GM18868 (cell line): ENCODE measurements at regions not wholly inside any gene's neighbourhood (a gene's known extent, or its start where the extent isn't known, plus 50 kb on each side); places are given as distances from the start of the nearest gene placed in this dataset.
"Not testable (repeated sequence)": the region's sequence is repeated elsewhere in the genome, so short reads cannot be mapped to it uniquely, and the experiment has no call there.

Experiments
- ATAC-seq: cut with Tn5 transposase; IDR thresholded peaks from one replicate; pipeline ENCODE4 v1.9.1; 2021; ENCODE audit warnings: mild to moderate bottlenecking, moderate library complexity; ENCODE audit not compliant: unreplicated experiment

DNA sequence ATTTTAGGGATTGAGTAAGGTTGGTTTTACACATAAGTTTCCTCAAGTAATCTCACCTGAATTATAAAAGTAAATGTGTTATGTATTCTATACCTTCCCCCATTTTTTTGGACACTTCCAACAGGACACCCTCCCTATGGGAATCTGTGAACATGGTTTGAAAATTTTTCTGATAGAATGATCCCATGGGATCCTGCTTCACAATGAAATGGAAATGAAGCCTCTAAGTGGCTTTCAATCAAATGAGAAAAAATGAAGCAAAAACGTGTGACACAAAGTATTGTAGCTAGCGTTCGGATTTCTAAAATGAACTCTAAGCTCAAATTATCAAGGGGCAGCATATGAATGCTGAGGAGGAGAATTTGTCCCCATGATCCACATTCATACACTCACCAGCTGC lies 1006.8 kb downstream of the ADGRL2 start:
- no peak for ATAC-seq

DNA sequence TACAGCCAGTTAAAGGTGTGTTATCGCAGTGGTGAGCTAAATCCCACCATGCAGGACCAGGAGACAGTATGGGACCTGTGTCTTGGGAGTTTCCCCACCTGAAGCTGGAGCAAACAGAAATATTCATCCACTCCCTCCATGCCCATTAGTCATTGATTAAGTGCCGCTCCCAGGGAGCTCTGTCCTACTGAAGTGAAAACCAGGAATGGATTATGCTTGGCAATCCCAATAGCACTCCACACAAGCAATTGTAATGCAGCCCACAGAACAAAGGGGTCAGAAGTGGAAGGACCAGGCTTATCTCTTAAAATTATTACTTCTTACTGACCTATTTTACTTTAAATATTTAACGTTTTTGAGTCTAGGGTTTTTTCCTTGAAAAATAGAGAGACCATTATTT lies 1005.4 kb downstream of the ADGRL2 start:
- no peak for ATAC-seq

DNA sequence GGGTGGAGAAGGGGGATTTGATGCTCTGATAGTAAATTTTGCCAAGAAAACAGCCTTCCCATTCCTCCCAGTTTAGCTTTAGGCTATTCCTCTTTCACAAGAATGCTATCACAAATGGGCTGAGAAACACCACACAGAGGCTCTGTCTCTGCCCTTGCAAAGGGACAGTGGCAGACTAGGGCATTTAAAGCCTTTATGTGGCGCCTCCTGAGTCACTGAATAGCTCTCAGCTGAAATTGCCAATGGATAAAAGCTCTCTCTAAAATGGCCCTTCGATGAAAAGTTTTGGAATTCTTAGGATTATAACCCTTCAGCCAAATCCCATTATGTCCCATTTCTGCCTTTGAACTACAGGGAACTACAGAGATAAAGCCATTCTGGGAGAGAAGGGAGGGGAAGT lies 1000.4 kb downstream of the ADGRL2 start:
- ATAC-seq, result no peak

DNA sequence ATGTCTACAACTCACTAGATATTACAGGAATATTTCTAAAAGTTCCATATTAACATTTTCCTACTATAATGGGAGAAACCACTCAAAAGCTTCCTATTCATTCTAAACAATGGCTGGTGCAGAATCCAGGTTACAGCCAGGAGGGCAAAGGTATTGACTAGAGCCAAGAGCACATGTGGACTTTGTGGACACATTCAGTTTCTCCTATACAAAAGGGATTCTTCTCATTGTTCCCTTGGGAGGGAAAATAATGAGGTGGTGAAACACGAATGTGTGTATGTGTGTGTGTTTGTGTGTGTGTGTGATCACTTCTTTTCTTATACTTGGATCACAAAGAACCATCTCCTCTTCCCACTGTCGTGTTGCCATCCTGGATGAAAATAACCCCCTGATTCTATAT lies 1000.0 kb downstream of the ADGRL2 start:
- ATAC-seq, result no peak

DNA sequence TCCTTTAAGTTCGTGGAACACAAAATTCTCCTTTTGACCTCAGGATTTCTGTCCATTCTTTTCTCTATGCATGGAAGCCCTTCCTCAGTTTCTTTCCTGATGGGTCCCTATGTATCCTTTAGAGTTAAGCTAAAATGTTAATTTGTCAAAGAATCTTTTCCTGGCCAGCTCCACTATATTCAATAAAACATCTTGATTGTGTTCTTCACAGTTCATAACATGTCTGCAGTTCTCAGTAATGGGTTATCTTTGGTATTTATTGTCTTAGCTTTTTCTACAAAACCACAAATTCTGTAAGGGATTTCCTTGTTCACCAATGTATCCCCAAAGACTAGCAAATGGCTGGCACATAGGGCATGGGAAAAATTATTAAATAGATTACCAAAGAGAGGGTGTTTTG lies 998.5 kb downstream of the ADGRL2 start:
- no peak for ATAC-seq

DNA sequence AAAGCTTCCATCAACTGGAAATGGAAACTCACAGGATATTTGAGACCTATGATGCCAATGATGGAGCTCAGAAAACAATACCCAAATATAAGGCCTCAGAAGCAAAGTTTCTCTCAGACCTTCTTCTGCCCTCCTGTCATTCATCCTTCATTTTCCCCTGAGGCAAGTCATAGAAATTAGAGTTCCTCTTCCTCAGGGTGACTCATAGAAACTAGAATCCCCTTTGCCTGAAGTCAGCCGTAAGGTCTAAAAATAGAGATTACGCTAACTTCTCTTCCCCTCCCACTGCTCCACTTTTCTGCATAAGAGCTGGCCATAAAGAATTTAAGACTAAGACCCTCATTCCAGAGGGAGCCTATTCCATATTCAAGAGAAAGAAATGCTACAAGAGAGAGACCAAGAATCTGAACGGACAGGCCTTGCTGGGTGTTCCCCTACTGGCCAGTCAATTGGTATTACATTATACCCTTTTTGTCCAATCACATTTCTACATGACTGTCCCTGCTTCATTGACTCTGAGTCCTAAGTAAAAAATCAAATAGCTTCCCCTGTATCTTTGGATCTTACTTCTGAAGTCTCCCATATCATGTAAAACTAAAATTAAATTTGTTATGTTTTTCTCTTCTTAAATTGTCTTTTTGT lies 994.9 kb downstream of the ADGRL2 start:
- ATAC-seq, result peak; percentile 92

DNA sequence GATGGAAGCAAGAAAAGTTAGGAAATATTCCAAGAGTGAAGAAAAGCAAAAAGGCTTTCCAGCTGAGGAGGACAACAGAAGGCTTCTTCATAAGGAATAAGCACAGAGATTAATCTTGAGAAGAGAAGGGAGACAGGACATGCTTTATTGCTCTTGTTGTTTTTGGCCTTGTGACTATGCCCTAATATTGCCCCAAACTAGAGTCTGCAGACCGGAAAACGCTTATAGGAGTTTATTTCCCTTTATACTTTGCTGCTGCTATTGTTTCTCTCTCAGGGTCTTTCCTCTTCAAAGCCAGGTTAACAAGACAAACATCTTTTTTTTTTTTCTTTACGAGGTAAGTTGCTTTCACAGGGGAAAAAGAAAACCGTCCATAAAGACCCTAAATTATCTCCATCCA lies 991.4 kb downstream of the ADGRL2 start:
- no peak for ATAC-seq

DNA sequence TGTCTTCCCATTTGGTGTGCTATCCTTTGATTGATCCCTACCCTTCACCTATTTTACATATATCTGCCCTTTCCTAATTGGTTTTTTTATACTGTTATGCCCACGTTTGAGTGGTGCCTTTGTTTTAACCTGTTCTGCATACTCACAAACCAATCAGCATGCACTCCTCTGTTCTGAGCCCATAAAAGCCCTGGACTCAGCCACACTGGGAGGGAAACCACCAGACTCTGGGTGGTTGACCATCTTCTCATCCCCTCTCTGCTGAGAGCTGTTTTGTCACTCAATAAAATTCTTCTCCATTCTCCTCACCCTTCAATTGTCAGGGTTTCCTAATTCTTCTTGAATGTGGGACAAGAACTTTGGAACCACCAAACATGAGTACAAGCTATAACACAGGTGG lies 989.8 kb downstream of the ADGRL2 start:
- ATAC-seq, result no peak

DNA sequence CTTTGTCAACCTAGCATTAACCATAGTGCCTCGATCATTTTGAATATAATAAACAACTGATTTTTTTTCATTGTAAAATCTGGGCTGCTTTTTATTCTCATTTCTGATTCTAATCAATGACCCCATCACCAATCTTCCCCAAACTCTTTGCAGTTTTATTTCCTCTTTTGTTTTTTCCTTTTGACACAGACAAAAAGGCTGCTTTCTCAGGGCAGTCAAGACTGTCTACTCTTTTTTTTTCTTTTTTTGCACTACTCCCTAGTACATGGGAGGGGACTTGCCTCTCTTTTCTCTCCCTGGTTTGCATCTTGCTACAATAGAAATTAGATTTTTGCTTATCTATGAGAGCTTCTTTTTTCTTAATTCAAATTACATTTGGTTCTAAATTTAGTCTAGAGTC lies 987.9 kb downstream of the ADGRL2 start:
- ATAC-seq, result peak; percentile 66

DNA sequence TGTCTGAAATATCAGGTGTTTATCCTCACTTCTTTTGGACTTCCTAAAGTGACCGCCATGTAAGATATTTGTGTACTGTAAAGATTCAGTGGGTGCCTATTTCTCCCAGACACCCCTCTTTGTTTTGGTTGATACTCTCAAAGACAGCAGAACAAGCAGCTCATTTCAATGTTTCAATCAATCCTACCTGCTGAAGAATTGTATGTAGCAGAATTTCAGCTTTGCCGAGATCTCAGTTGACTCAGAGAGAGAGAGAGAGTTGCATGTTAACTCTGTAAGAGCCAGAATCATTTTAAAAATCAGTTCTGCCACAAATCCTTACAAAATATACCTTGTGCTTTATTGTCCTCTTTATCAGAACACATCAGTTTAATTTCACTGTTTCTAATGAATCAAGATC lies 987.3 kb downstream of the ADGRL2 start:
- ATAC-seq, result peak; percentile 49

DNA sequence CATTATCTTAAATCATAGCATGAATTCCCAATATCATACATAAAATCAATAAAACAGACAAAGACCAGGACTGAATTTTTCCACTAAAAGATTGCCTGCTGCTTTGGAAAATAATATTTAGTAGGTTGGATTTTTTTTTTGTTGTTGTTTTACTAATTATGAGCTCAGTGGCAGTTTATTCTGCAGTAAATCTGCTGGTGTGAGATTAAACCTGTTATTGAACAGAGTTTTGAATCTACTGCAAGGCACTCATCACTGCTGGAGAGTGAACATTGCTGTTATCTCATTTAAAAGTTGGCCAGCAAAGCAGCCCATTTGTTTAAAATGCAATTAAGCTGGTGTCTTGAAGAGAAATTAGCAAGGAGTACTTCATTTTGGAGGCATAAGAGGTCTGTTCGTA lies 986.1 kb downstream of the ADGRL2 start:
- ATAC-seq, result no peak

DNA sequence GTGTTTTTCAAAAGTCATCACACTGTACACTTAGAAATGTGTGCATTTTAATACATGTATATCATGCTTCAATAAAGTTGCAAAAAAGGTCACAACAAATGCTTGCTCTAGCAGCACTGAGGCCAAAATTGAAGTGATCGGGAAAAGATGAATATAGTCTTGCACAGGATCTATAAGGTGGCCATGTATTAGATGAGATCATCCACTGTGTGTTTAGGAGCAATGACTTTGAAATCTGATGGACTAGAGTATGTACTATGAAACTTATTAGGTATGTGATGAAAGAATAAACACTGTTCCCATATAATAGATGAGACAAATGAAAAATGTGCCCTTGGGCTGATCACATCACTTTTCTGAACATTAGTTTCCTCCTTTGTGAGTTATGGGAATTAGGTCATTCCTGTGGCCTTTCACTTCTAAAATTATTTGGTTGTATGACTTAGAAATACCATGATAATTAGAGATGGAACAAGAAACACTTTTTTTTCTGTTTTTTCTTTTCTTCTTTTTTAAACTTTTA lies 984.6 kb downstream of the ADGRL2 start:
- ATAC-seq, result no peak

DNA sequence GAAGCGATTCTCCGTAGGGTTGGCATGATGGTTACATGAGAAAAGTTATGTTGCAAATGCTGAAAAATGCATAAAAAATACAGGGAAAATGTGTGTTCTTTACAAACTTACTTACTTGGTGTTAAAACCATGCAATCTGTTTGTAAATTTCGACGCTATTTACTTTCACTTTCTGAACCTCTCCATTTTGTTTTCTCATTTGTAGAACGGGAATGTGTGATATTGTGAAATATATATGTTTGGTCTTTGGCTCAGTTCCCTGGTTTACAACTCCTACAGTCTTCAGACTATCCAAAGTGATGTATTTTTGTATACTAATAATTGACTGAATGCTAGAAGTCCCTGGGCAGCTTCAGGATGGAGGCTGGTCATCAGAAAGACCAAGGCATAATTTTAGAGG lies 982.3 kb downstream of the ADGRL2 start:
- ATAC-seq, result no peak

DNA sequence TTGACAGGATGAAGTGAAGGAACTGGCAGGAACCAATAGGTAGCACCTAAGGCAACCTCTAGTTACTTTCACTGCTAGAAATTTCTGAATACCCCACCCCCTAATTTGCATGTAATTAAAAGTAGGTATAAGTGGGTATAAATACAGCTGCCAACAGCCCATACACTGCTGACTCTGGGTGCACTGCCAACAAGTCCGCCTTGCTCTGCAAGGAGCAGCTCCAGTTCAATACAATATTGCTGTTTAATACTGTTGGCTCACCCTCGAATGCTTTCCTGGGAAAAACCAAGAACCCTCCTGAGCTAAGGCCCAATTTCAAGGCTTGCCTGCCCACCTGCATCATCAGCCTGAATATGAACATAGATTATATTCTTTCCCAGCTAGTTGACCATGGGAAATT lies 981.9 kb downstream of the ADGRL2 start:
- no peak for ATAC-seq

DNA sequence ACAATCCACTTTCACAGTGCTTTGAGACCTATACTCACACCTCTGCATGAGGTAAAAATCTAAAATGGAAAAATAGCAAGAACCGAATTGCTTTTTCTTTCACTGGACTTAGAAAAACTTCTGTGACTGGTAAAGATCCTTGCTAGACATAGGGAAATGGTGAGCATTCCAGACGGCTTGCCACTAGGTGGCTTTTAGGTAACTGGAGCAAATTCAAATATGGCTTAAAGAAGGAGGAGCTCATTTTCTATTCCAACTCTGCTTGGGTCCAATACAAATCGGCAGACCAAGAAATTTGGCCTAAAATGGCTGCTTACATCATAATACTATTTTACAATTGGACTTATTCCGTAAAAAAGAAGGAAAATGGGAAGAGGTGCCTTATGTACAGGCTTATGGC lies 977.9 kb downstream of the ADGRL2 start:
- no peak for ATAC-seq

DNA sequence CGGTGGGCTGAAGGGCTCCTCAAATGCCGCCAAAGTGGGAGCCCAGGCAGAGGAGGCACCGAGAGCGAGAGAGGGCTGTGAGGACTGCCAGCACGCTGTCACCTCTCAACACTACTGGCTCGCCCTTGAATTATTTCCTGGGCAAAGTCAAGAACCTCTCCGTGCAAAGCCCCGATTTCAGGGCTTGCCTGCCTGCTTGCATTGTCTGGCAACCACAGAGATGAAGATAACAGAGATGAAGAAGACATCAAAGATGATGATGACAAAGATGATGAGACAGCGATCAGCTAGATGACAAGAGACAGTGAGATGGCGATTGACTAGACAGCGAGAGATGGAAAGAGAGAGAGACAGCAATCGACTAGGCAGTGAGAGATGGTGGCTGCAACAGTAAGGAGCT lies 976.5 kb downstream of the ADGRL2 start:
- ATAC-seq, result no peak

DNA sequence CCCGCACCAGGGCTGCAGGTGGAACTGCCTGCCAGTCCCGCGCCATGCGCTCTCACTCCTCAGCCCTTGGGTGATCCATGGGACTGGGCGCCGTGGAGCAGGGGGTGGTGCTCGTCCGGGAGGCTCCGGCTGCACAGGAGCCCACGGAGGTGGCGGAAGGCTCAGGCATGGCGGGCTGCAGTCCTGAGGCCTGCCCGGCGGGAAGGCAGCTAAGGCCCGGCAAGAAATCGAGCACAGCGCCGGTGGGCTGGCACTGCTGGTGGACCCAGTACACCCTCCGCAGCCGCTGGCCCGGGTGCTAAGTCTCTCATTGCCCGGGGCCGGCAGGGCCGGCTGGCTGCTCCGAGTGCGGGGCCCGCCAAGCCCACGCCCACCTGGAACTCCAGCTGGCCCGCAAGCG lies 976.0 kb downstream of the ADGRL2 start:
- not testable (repeated sequence) for ATAC-seq

DNA sequence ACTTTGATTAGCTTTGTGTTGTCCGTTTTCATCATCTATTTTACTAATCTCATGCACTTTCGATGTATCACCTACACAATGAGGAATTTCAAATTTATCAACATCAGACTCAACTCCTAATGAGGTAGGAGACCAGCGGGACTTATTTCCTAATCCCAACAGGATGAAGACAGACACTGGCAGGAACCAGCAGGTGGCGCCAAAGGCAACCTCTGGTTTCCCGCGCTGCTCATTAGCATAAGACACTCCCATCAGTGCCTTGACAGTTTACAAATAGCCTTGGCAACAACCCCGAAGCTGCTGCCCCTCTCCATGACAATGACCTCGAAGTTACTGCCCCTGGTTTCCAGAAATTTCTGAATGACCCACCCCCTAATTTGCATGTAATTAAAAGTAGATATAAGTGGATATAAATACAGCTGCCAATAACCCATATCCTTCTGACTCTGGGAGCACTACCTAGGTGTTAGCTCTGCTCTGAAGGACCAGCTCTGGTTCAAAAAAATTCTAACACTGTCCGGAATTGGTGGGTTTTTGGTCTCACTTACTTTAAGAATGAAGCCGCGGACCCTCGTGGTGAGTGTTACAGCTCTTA lies 974.8 kb downstream of the ADGRL2 start:
- ATAC-seq, result no peak

DNA sequence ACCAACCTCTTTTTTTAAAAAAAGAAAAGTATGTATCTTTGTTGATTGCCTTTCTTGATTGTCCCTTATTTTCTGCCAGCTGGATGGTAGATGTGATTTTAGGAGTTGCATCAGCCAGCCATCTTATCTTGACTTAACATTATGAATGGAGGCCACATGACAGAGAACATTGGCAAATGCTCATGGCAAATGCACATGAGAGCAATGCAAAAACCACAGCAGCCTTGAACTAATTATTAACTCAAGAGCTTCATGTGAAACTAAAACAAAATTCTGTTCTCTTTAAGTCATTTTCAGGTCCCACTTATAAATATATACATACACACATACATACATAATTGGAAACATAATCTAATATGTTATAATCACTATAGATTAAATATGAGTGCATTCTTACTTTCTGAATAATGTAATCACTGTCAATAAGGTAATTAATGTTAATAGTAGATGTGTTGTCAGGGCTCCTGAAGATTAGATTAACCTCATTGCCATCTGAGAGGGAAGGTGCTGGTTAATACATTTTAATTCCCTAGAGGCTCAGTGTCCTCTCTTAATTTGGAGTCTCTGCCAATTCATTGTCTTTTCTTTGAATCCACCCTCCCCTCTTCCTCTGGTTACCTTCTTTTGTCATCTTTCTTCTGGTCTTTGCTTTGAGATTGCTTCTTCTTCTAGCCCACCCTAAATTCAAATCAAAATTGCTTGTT lies 962.2 kb downstream of the ADGRL2 start:
- ATAC-seq, result no peak

DNA sequence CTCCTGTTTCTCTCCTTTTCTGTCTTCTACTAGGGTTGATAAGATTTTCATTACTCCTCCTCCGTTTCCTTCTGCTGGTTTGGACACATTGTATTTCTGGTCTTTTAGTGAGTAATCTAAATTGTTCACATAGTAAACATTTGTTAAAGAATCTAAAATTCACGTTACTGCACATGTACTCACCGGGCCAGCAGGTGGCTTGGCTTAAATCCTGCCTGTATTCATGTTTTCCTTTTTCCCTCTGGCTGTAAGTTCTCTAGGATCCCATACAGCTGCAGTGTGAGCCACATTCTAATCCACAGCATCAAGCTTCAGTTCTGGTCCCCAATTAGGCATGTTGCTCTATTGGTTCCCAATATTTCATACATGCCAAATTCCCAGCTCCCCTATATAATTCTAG lies 958.3 kb downstream of the ADGRL2 start:
- no peak for ATAC-seq

DNA sequence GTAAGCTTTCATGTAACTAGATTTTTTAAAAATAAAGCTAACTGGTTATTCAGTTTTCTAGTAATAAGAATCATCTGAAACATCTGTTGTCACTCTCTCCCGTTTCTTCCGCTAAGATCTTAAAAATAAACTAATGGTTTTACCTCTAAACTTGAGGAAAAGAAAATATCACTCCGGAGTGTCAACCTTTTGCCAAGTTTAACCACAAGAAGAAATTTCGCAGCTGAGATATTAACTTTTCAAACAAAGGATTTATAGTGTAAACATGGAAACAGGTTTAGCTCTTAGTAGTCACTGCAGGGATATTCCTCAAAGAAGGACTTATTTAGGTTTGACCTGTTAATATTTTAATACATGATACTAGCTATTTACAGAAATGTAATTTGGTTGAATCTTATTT lies 954.9 kb downstream of the ADGRL2 start:
- ATAC-seq, result no peak

DNA sequence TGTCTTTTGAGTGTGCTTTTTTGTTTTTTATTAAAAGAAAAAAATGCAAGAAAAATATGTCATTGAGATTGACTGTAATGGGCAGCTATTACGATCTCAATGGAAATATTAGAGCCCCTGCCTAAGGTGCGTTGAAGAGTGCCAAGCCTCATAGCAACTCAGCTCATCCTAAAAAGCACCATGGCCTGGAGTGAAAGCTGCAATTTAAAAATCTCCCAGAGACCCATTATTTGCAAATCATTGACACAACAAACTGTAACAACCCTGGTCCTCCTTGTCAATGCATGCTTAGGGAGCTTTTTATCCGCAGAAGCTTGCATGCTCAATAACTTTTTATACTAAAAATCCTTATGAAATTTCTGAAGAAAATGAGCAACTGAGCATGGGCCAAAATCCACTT lies 954.5 kb downstream of the ADGRL2 start:
- ATAC-seq, result no peak
